Left cardiac atrium (tissue), 4 donors: ENCODE measurements at regions not wholly inside any gene's neighbourhood (a gene's known extent, or its start where the extent isn't known, plus 50 kb on each side); places are given as distances from the start of the nearest gene placed in this dataset.
A peak's percentile ranks its signal among the peaks of the same experiment; 100 is the strongest.

Experiments
- ATAC-seq, 2 donors: fragments of 200-7000 bp; cut with Tn5 transposase; one replicate each; pipeline ENCODE4 v1.9.1; 2020; ENCODE audit warnings: mild to moderate bottlenecking in 2 of 2, moderate library complexity in 2 of 2
- DNase-seq: peaks from one replicate; pipeline ENCODE4 v3.0.0-alpha.2; 2020
- intact Hi-C, 2 donors: fragments of 100-400 bp; cut with DNase I; formaldehyde crosslinking; loops; one replicate each; pipeline versions ENCODE4 v1.14.1 to v1.15.1; 2022 to 2023
- donor health status: DM: no; HTN: yes; CAD: no.
- donor health status: DM: no; HTN: yes; CAD: no; lungs with severe emphysema.
- donor health status: DM: yes; HTN: yes; CAD: no.
- donor health status: Dilated cardiomyopathy.

GRCh38 chrX:7318661-7319060 is 170.7 kb upstream of the PUDP start:
- DNase-seq (no peak), ATAC-seq (no peak)
- intact Hi-C loops = no loop called here

GRCh38 chrX:7318241-7318640 is 170.3 kb upstream of the PUDP start:
- ATAC-seq (no peak), DNase-seq (no peak)
- intact Hi-C loops = no loop called here

GRCh38 chrX:7316887-7317286 is 168.9 kb upstream of the PUDP start:
- intact Hi-C loops = no loop called here
- no peak for DNase-seq
- ATAC-seq = no peak

GRCh38 chrX:7316280-7316679 is 168.3 kb upstream of the PUDP start:
- intact Hi-C loops = no loop called here

GRCh38 chrX:7314425-7314824 is 166.5 kb upstream of the PUDP start:
- DNase-seq (no peak), ATAC-seq (no peak)
- intact Hi-C loops = no loop called here

More at GRCh38 chrX:7316280-7316679, 168.3 kb upstream of the PUDP start:
- ATAC-seq (no peak), DNase-seq (no peak)

- DNase-seq (no peak), ATAC-seq (no peak)
- intact Hi-C loops = no loop called here
Measured at GRCh38 chrX:7307720-7308119, 159.8 kb upstream of the PUDP start.

- ATAC-seq = no peak
- intact Hi-C loops = no loop called here
- DNase-seq = no peak
Measured at GRCh38 chrX:7294483-7294882, 146.5 kb upstream of the PUDP start.

GRCh38 chrX:7286168-7286837 is 138.3 kb upstream of the PUDP start:
- no peak for DNase-seq
- ATAC-seq = peak in 1 of 2 donors; percentile 41
- intact Hi-C loops = no loop called here

GRCh38 chrX:7285765-7286164 is 137.8 kb upstream of the PUDP start:
- ATAC-seq (no peak), DNase-seq (no peak)
- intact Hi-C loops = no loop called here

GRCh38 chrX:7283741-7284140 is 135.8 kb upstream of the PUDP start:
- ATAC-seq = no peak
- intact Hi-C loops = no loop called here
- DNase-seq = no peak

- no peak for ATAC-seq
- intact Hi-C loops = no loop called here
- no peak for DNase-seq
Measured at GRCh38 chrX:7280520-7280919, 132.6 kb upstream of the PUDP start.

GRCh38 chrX:7272346-7272745 is 124.4 kb upstream of the PUDP start:
- DNase-seq (no peak), ATAC-seq (no peak)
- intact Hi-C loops = no loop called here

- intact Hi-C loops = no loop called here
- DNase-seq = no peak
- ATAC-seq = no peak
Measured at GRCh38 chrX:7270933-7271332, 123.0 kb upstream of the PUDP start.

GRCh38 chrX:7269991-7270390 is 122.0 kb upstream of the PUDP start:
- DNase-seq (no peak), ATAC-seq (no peak)
- intact Hi-C loops = no loop called here

GRCh38 chrX:7269589-7269988 is 121.6 kb upstream of the PUDP start:
- DNase-seq (no peak), ATAC-seq (no peak)
- intact Hi-C loops = no loop called here

- ATAC-seq (no peak), DNase-seq (no peak)
- intact Hi-C loops = no loop called here
Measured at GRCh38 chrX:7266288-7266687, 118.3 kb upstream of the PUDP start.

GRCh38 chrX:7264399-7264798 is 116.4 kb upstream of the PUDP start:
- ATAC-seq = no peak
- intact Hi-C loops = no loop called here
- no peak for DNase-seq

- DNase-seq = no peak
- no peak for ATAC-seq
- intact Hi-C loops = no loop called here
Measured at GRCh38 chrX:7263961-7264360, 116.0 kb upstream of the PUDP start.

GRCh38 chrX:7263330-7263729 is 115.4 kb upstream of the PUDP start:
- intact Hi-C loops = no loop called here
- no peak for DNase-seq
- no peak for ATAC-seq

GRCh38 chrX:7262551-7262950 is 114.6 kb upstream of the PUDP start:
- no peak for DNase-seq
- no peak for ATAC-seq
- intact Hi-C loops = no loop called here

- DNase-seq (no peak), ATAC-seq (no peak)
- intact Hi-C loops = no loop called here
Measured at GRCh38 chrX:7261672-7262332, 113.8 kb upstream of the PUDP start.
